ENCODE measurements at regions not wholly inside any gene's neighbourhood (a gene's known extent, or its start where the extent isn't known, plus 50 kb on each side); places are given as distances from the start of the nearest gene placed in this dataset.

DNA sequence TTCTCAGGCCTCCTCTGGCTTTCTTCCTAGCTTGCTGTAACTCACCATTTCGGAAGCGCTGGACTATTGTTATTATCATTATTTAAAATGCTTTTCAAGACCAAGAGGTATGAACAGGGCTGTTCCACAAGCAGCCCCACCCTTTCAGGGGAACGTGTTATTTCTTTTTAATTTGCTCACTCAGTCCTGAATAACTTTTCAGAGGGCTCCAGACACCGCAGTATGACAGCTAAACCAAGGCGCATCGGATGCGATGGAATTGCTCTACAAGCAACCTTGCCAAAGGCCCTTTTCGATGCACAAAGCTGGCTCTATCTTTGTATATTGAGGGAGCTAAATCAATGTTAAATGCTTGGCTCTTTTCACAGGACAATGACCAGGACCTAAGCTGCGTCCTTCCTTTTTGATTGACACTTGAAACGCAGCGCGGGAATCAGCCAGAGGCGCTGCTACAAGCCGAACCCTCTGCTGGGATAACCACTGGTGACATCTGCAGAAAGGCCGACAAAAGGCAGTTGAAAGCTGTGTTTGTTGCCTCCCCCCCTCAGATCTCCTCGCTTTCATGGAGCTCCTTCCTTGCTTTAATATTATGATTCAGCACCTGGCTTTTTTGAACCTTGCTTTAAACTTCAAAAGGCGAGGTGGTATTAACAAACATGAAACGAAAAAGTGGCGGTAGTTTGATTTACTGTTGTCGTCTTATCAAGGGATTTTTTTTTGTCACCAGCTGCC, 204.7 kb upstream of the PROX1 start:
- Mint-ChIP-seq H3K36me3 (no peaks in the 10 kb centered on the region), H3K27ac (no peak overlapping the region), H3K9me3 (no peaks in the 10 kb centered on the region), H3K27me3 (ENCODE audit: low read depth) (peaks cover 42% of the 10 kb centered on the region), H3K4me1 (no peaks in the 10 kb centered on the region), H3K4me3 (no peak overlapping the region)
- TF ChIP-seq, protein P1, sequence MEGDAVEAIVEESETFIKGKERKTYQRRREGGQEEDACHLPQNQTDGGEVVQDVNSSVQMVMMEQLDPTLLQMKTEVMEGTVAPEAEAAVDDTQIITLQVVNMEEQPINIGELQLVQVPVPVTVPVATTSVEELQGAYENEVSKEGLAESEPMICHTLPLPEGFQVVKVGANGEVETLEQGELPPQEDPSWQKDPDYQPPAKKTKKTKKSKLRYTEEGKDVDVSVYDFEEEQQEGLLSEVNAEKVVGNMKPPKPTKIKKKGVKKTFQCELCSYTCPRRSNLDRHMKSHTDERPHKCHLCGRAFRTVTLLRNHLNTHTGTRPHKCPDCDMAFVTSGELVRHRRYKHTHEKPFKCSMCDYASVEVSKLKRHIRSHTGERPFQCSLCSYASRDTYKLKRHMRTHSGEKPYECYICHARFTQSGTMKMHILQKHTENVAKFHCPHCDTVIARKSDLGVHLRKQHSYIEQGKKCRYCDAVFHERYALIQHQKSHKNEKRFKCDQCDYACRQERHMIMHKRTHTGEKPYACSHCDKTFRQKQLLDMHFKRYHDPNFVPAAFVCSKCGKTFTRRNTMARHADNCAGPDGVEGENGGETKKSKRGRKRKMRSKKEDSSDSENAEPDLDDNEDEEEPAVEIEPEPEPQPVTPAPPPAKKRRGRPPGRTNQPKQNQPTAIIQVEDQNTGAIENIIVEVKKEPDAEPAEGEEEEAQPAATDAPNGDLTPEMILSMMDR (IDR thresholded peaks at IDR 0.05; ENCODE audit: unreplicated experiment) = no peak
- DNase-seq (ENCODE audit: low spot score in 2 of 2, unreplicated experiment in 2 of 2) = no peak

DNA sequence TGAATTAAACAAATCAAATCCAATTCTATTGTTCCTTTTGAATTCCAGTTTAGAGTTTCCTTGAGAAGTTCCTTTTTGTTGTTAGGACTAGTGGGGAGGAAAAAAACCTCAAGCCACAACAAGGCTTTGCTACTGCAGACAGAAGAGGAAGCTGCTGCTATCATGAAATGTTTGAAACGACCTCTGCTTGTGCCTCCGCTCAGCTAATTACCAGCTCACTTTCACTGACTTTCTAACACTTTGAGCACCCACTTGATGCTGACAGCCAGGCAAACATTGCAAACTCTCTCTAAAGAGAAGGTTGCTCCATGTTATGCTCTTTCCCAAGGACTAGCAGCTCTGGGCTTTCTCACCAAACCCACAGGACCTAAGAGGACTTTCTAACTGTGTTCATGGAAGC, 203.9 kb upstream of the PROX1 start:
- Mint-ChIP-seq H3K4me3 (no peak overlapping the region), H3K27me3 (ENCODE audit: low read depth) (peaks cover 48% of the 10 kb centered on the region), H3K4me1 (no peaks in the 10 kb centered on the region), H3K9me3 (no peaks in the 10 kb centered on the region), H3K36me3 (no peaks in the 10 kb centered on the region), H3K27ac (no peak overlapping the region)
- no peak for DNase-seq (ENCODE audit: low spot score in 2 of 2, unreplicated experiment in 2 of 2)
- TF ChIP-seq, protein P1 (IDR thresholded peaks at IDR 0.05; ENCODE audit: unreplicated experiment) = no peak

DNA sequence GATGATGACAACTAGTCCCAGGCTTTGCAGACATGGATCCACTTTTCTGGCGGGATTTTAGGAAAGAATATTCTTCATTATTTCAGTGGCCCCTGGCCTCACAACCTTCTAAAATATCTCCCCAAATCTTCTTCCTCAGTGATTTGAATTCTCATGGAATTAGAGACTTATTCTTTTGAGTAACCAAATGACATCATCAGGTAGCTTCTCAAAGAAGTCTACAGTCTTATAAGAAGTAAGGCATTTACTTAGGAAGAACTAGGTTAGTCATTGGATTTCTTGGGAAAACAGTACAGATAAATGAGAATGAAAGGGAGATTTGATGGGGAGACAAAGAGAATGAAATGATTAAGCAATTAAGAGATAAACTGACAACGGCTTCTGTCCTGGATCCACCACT, 201.1 kb upstream of the PROX1 start:
- peaks cover 52% of the 10 kb centered on the region for H3K27me3 Mint-ChIP-seq (ENCODE audit: low read depth)
- no peak overlapping the region for H3K4me3 Mint-ChIP-seq
- no peaks in the 10 kb centered on the region for H3K36me3 Mint-ChIP-seq
- H3K9me3 Mint-ChIP-seq = no peaks in the 10 kb centered on the region
- TF ChIP-seq, protein P1 (IDR thresholded peaks at IDR 0.05; ENCODE audit: unreplicated experiment) = no peak
- no peak for DNase-seq (ENCODE audit: low spot score in 2 of 2, unreplicated experiment in 2 of 2)
- H3K4me1 Mint-ChIP-seq = no peaks in the 10 kb centered on the region
- no peak overlapping the region for H3K27ac Mint-ChIP-seq

DNA sequence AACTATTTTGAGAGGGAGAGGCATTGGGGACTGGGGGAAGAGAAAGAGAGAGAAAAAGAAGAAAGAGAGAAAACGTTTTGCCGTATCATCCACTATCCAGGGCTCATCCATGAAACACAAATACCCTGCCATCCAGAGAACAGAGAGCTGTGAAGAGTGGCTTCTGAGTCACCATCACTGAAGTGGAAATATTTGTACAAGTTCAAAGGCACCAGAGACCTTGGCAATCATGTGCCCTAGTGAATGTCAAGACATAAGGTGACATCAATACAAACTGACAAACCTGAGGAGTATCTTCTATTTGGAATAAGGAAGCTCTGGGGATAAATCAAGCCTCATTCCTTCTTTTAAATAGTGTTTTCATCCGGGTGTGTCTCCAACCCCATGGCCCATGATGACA, 197.2 kb upstream of the PROX1 start:
- TF ChIP-seq, protein P1 (IDR thresholded peaks at IDR 0.05; ENCODE audit: unreplicated experiment) = no peak
- DNase-seq (ENCODE audit: low spot score in 2 of 2, unreplicated experiment in 2 of 2) = no peak
- Mint-ChIP-seq H3K9me3 (no peaks in the 10 kb centered on the region), H3K27me3 (ENCODE audit: low read depth) (peaks cover 45% of the 10 kb centered on the region), H3K36me3 (no peaks in the 10 kb centered on the region), H3K4me1 (no peaks in the 10 kb centered on the region), H3K27ac (no peak overlapping the region), H3K4me3 (no peak overlapping the region)

DNA sequence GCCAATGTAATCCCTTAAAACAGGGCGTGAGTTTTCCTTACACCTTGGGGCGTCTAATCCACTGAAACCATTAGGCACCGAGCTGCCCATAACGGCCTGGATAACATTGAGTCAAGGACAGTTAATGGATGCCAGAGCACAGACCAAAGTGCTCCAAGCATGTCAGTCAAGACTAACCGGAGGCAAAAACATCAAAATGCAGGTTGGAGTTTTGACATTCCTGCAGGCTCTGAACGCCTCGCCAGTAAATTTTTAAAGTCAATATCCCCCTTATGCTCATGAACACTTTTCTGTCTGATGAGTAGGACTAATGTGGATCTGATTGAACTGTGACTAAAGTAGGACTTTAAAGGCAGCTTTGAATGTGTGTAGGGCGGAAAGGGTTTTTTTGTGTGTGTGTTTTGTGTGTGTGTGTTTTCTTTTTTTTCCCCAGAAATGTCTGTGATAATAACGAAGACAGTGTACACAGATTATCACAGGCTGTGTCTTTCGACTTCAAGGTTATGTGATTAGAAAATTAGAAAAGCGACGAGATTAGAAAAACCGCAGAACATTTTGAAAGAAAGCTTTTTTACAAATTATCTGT, 194.2 kb upstream of the PROX1 start:
- H3K36me3 Mint-ChIP-seq = no peaks in the 10 kb centered on the region
- H3K4me3 Mint-ChIP-seq = no peak overlapping the region
- H3K27me3 Mint-ChIP-seq (ENCODE audit: low read depth) = peaks cover 32% of the 10 kb centered on the region
- no peak for DNase-seq (ENCODE audit: low spot score in 2 of 2, unreplicated experiment in 2 of 2)
- H3K9me3 Mint-ChIP-seq = no peaks in the 10 kb centered on the region
- H3K27ac Mint-ChIP-seq = no peak overlapping the region
- TF ChIP-seq, protein P1 (IDR thresholded peaks at IDR 0.05; ENCODE audit: unreplicated experiment) = no peak
- no peaks in the 10 kb centered on the region for H3K4me1 Mint-ChIP-seq

Measured in mesothelial cell of epicardium (in vitro differentiated cells).